H1 (cell line): ENCODE measurements at regions not wholly inside any gene's neighbourhood (a gene's known extent, or its start where the extent isn't known, plus 50 kb on each side); places are given as distances from the start of the nearest gene placed in this dataset.

Experiments used
- CEBPB ChIP-seq: IDR thresholded peaks from 2 replicates; pipeline ENCODE4 v1.6.1; 2012; ENCODE audit warnings: low read depth, low read length
- CTCF ChIP-seq, 3 experiments: IDR thresholded peaks; 1 replicate in 2 of 3; 2 replicates in 1 of 3; pipeline versions ENCODE4 v1.5.1 to v1.6.1; 2011; ENCODE audit warnings: low read length in 3 of 3, mild to moderate bottlenecking in 3 of 3, inconsistent platforms in 2 of 3, low read depth in 1 of 3, moderate library complexity in 1 of 3; ENCODE audit not compliant: insufficient read depth in 1 of 3; ENCODE audit errors: control extremely low read depth in 1 of 3
- POLR2A ChIP-seq, 2 experiments: IDR thresholded peaks; 1 replicate in 1 of 2; 2 replicates in 1 of 2; pipeline ENCODE4 v1.6.1; 2011; ENCODE audit warnings: low read depth in 2 of 2, low read length in 2 of 2, mild to moderate bottlenecking in 2 of 2; ENCODE audit errors: control extremely low read depth in 1 of 2
- POLR2AphosphoS5 ChIP-seq: IDR thresholded peaks from 2 replicates; pipeline ENCODE4 v1.6.1; 2011; ENCODE audit warnings: low read depth, low read length
- TCF12 ChIP-seq: IDR thresholded peaks from 2 replicates; pipeline ENCODE4 v1.6.1; 2011; ENCODE audit warnings: low read depth, mild to moderate bottlenecking, low read length

- no peak for TF ChIP-seq CTCF (IDR thresholded peaks at IDR 0.05; ENCODE audit: control extremely low read depth in 1 of 3, insufficient read depth in 1 of 3, low read depth in 1 of 3, low read length in 3 of 3)
- TF ChIP-seq POLR2AphosphoS5 = peak; percentile 43
- TF ChIP-seq TCF12 = no peak
- peak in 1 of 2 experiments; percentile 67; a peak in 1 of 3 replicates for TF ChIP-seq POLR2A (IDR thresholded peaks at IDR 0.05; ENCODE audit: control extremely low read depth in 1 of 2, low read depth in 2 of 2, low read length in 2 of 2)
- TF ChIP-seq CEBPB = no peak
These were observed 230.4 kb downstream of the ACTR3B start for GRCh38 chr7:152989889-152990380.
